GM19238 (cell line): ENCODE measurements at regions not wholly inside any gene's neighbourhood (a gene's known extent, or its start where the extent isn't known, plus 50 kb on each side); places are given as distances from the start of the nearest gene placed in this dataset.

Experiments used
- DNase-seq: peaks from one replicate; pipeline ENCODE4 v3.0.0; 2011; ENCODE audit warnings: low spot score; ENCODE audit not compliant: insufficient read length

- DNase-seq: no peak
Observed at GRCh38 chr5:56622141-56622540, 193.2 kb upstream of the MAP3K1 start.

DNA sequence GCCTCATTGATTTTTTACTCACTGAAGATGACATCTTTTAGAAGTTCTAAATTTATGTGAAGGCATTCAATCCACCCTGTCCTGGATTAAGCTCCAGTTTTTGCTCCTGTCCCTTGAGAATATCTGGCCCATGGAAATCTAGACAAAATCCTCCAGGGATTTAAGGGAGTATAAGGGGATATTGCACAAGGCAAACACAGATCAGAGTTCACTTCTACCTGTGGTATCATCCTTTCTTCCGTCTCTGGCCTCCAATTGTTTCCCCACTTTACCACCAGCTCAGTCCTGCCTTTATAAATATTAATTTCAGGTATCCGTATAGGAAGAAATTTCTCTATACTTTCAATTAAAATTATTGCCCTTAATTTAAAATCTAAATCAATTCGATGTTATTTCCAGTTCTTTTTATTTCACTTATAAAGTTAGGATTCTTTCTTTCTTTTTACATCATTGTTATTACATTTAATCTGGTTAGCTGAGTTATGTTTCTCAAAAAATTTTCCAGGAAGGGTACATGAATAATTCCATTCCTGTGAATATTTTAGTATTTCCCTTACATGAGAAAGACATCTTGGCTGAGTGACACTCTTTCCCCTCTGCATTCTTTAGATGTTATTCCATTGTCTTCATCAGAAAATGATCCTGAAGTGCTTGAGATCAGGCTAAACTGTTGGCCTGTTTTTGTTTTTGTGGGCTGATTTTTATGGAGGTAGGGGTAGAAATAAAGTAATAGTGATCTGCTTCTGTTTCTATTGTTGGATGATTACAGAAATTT, 194.3 kb upstream of the MAP3K1 start:
- DNase-seq: no peak

DNA sequence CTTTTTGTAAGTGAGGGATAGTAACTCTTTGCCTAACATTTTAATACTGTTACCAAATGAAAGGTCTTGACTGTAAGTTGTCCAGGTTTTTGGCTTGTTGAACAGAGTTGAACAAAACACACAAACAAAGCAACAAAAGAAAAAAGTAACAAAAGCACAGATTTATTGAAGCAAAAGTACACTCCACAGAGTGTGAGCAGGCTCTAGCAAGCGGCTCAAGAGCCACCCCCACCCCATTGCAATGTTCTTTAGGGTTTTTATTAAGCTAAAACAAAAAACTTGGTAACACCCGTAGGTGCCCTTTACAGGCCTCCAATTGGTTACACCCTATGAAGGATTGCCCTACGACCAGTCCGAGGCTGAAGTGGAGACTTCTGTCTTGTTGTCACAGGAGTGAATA, 197.4 kb upstream of the MAP3K1 start:
- DNase-seq: no peak

DNA sequence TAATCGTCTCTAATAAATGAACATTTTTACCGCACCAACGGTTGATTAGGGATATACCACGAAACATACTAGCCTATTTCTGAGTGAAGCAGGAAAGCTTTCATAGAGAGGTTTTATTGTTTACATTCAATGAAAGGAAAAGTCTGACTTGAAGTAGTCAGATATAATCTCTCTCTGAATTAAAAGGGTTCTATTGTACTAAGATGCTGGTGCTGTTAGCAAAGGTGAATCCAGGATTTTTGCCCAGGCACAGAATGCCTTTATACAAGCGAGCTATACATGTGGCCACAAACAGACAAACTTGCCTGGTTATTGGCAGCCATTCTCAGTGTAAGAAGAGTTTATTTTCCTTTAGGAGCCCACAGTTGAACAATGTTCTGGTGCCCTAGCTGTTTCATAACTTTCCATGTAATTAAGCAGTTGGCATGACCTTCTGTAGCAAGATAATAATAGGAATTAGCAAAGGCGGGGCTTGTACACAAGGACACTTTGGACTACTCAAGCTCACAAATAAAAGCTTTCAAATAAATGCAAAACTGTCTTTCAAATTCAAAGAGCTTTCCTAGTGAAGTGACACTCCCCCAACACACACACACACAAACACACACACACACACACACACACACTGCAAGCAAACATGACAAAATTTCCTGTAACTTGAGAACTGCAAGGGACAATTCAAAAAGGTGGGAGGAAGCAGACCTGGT, 198.7 kb upstream of the MAP3K1 start:
- DNase-seq: no peak

- DNase-seq: no peak
Observed at GRCh38 chr5:56615361-56616153, 199.8 kb upstream of the MAP3K1 start.

DNA sequence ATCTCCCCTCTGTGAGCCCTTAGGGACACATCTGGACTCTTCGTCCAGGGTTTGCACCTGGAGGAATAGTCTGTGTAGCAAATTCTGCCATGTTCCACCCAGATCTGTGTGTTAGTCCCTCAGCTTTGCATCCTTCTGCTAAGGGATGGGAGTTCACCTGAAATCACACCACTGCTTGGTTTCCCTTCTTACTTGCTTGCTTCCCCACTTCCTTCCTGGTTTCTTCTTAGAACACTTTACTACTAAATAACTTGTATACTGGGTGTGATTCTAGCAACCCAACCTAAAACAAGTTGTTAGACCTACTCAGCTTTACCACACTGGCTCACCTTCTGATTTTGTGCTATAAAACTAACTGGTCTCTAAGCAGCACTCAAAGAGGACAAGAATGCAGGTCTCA, 202.6 kb upstream of the MAP3K1 start:
- DNase-seq: no peak

DNA sequence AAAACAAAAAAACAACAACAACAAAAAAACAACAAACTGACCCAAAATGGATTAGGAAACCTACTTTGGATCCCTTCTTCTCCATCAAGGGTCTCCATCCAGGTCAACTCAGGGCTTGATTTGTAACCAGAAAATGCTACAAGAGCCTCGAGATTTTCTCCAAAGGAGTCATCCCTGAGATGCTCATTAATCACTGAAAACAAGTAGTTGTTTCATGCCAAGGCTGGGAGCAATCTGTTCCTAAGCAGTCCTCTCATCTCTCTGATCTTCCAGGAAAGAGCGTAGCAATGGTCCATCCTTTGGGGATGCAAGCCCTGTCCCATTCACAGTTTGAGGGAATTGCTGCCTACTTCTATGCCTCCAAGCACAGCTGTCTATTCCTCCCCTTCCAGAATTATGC, 203.0 kb upstream of the MAP3K1 start:
- no peak for DNase-seq

DNA sequence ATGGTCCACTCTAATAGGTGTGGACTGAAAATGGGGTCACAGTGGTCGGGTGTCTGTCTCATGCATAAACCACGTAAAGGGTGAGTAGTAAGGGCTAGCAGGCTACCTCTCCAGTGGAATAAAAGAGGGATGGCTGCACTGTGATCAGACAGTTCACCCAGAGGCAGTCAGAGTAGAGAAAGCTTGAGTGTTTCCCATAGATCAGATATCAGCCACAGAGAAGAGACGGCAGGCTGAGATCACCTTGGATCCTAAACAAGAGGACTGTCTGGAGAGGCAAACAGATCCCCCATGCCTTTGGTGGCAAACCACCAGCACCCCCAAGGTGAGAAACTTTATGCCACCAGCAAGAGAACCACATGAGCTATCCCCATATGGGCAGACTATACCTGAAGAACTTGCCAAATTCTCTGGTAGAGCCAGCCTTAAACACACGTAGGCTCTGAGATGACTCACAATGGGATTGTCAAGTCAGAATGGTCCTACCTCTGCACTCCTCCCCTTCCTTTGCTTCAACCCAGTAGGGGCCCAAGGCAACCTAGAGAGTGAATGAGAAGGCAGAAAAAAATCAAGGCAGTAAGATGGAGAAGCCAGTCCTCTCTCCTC, 205.2 kb upstream of the MAP3K1 start:
- DNase-seq: no peak

DNA sequence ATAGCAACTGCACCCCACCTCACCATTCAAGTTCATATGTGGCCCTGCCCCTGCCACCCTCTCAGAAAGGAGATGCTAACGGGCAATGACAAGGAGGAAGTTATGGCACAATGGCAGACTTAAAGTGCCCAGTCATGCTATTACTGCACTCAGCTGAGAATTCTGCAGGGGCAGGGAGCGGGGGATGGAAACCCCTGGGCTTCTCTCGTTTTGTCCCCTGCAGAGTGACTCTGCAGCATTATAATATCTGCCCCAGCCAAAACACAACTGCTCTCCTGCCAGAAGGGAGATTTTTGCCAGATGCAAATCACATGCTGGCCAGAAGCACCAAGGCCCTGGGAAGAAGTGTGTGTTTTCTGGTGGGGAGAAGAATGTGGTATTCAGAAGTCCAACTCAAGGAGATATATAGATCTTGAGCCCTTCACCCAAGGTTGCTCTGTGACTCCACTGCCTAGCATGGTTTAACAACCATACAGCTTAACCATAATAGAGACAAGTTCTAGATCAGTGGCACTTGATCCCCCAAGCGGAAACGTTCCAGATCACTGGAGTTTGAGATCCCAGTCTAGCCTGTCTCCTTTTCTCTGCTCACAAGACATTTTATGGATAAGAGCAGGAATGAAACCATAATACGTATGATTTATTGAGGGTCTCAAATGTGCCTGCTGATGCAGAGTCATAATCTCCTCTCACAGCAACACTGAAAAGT, 207.0 kb upstream of the MAP3K1 start:
- DNase-seq: no peak

DNA sequence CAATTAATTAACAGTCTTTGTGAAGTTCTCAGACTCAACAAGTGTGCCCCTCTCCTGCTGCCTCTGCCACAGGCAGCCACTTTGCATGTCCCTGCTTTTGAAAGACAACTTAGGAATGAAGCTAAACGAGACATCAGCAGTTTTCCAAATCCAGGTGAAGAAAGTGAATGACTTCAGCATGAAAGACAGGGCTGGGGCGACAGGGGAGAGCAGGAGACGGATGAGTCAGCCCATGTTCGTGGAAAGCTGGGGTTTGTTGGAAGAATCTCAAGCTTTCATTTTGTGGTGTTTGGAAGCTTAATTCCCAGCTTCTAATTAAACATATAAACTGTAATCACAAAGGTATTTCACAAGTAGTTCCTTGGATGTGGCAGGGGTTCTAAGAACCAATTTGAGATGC, 207.8 kb upstream of the MAP3K1 start:
- no peak for DNase-seq

GRCh38 chr5:56607074-56607473, 208.3 kb upstream of the MAP3K1 start:
- no peak for DNase-seq

DNA sequence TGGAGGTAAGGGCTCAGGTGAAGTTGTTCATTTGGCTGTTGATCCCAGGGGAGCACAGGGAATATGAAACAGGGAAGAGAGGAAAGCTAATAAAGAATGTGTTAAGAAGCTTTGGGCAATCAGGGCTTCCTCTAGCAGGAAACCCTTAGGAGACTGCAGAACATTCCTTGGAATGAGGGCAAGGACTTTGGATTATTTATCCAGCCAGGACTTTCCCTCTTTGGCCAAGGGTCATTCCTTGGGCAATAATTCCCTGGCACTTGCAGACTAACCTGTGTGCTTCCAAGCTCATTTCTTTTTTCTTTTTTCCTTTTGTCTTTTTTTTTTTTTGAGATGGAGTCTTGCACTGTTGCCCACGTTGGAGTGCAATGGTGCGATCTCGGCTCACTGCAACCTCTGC, 209.2 kb upstream of the MAP3K1 start:
- no peak for DNase-seq

DNA sequence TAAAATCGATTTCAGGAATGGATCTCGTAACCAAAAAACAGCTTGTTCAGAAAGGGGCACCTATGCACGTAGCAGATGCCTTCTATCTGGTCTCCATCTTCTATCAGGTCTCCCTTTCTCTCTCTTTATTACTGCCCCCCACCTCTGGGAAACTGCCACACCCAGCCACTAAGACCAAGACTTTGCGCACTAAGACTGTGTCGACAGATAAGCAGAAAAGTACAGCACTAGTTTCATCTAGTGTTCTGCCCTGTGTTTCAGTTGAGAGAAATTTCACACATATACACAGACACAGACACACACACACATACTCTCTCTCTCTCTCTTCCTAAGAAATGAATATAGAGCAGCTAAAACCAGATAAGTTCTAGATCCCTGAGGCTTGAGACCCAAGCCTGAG, 210.1 kb upstream of the MAP3K1 start:
- no peak for DNase-seq

DNA sequence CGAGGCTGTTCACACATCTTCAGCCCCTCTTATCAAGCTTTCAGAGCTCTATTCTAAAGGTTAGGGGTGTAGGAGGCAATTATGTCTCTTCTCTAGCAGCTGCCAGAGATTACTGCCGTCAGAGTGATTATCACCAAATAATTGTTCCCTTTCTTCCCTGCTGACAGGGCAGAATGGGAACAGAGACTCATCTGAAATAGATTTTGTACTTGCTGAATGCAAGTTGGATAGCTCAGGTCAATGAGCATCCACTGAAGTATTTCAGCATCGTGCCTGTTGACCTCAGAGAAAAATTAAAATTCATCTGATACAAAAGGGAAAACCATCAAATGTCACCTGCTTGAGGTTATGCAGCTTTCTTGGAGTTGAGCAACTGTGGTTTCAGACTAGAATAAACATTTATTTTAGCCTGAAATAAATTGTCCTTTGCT, 213.7 kb upstream of the MAP3K1 start:
- DNase-seq: no peak

DNA sequence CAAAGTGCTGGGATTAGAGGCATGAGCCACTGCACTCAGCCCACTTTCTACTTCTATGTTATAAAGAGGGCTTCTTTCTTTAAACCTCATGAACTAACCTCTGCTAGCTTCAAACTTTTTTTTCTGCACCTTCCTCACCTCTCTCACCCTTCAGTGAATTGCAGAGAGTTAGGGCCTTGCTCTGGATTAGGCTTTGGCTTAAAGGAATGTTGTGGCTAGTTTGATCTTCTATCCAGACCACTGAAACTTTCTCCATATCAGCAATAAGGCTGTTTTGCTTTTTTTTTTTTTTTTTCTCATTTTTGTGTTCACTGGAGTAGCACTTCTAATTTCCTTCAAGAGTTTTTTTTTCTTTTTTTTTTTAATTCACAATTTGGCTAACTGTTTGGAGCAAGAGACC, 216.4 kb upstream of the MAP3K1 start:
- DNase-seq: no peak

DNA sequence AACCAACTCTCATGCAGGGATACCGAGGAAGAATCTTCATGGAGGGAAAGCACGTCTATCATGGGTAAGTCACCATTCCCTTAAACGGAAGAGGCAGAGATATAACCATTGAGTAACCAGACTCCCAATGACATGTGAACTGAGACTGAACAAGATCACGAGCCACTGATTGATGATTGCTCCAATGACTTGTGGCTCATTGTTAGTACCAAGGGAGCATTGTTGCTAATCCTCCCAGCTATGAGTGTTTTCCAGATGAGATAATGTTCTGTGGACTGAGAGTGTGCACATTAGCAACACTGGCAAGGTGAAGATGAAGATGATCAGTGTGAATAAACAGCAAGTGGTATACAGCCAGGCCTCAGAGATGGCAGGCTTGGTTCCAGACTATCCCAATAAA, 219.2 kb upstream of the MAP3K1 start:
- no peak for DNase-seq

DNA sequence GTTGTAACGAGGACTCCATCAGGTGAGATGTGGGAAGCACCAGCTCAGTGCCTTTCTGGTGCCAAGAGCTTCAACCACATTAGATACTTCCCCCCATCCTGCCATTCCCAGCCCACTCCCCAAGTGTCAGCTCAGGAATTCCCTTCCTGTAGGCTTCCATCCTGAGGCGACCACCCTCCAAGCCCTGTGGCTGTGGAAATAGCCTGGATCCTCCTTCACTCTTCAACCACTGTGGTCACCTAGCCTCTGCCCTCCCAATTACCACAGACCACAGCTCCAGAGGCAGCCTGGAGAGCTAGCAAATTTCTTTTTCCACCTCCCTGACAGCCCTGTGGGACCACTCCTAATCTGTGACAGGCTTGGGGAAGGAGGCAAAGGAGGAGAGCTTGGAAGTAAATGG, 219.8 kb upstream of the MAP3K1 start:
- DNase-seq: no peak

DNA sequence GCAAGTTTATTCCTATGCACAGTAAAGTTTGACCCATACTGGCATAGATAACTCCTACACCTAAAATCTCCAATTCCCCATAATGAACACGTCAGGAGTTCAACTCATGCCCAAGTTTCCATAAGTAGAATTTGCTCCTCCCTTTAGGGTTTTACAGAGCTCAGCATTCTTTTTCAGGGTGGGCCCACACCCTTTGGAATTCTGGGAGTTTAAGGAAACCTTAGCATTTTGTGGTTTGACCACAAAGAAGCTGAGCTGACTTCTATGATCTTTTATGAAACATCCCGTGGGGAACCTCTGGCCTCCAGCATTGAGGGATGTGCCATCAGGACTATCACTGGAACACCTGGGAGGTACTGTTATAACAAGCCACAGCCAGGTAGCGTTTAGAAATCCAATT, 220.6 kb upstream of the MAP3K1 start:
- DNase-seq: no peak

DNA sequence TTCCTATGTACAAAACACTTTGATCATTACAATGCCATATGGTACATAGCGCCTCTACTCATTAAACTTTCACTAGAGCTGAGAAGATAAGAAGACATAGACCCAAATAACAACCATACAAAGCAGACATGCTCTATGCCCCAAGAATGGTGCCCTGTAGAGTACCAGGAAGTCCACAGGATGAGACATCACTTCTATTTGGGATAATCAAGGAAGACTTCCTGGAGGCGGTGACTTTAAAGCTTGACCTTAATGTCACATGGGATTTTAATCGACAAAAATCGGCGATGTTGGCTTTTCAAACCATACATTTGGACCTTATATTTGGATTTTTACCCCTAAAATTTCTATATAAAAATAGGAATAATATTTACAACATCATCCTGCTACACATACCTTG, 224.3 kb upstream of the MAP3K1 start:
- no peak for DNase-seq

DNA sequence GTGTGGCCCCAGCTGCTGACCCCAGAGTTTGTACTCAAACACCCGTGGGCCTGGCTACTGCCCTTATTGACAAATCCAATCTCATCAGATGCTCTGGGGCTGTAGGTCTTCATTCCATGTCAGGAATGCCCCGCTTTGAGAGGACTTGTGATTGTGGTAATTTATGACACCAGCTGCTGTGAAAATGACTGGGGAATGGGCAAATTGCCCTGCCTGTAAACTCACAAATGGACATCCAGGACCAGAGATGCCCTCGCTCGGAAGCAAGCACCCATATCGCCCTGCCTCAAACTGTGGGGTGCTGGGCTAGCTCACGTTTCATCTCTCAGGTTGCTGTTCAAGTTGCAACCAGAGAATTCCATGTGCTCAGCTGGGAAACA, 225.9 kb upstream of the MAP3K1 start:
- no peak for DNase-seq
